ENCODE measurements at regions not wholly inside any gene's neighbourhood (a gene's known extent, or its start where the extent isn't known, plus 50 kb on each side); places are given as distances from the start of the nearest gene placed in this dataset.

- no peak for TF ChIP-seq CTCF (IDR thresholded peaks at IDR 0.05)
- no peak for TF ChIP-seq EZH2 (IDR thresholded peaks at IDR 0.05)
- no peak for TF ChIP-seq EZH2phosphoT487 (IDR thresholded peaks at IDR 0.05)
These were observed 238.8 kb upstream of the LYZL1 start for GRCh38 chr10:29050081-29050480.

Data from neural progenitor cell (in vitro differentiated cells).